OCI-LY1 (cell line): ENCODE measurements at regions not wholly inside any gene's neighbourhood (a gene's known extent, or its start where the extent isn't known, plus 50 kb on each side); places are given as distances from the start of the nearest gene placed in this dataset.

Experiments
- H2AFZ ChIP-seq: fragments of 200-600 bp; sonication (generic), shearing (Covaris generic); 2 replicates; pipeline ENCODE4 v1.6.0; 2014; ENCODE audit warnings: antibody characterized with exemption, mild to moderate bottlenecking, low read length
- H3F3A ChIP-seq: fragments of 200-600 bp; sonication (generic), shearing (Covaris generic); 2 replicates; pipeline ENCODE4 v1.6.0; 2014; ENCODE audit warnings: mild to moderate bottlenecking, antibody characterized with exemption, low read length, moderate library complexity; ENCODE audit not compliant: insufficient read depth
- H3K27ac ChIP-seq: fragments of 200-600 bp; sonication (generic); 2 replicates; pipeline ENCODE4 v1.5.1; 2014; ENCODE audit warnings: low read length, mixed run types, mild to moderate bottlenecking, low read depth; ENCODE audit not compliant: poor library complexity, severe bottlenecking
- H3K27me3 ChIP-seq: fragments of 200-600 bp; sonication (generic); 2 replicates; pipeline ENCODE4 v1.6.0; 2014; ENCODE audit warnings: antibody characterized with exemption, mild to moderate bottlenecking, low read length, moderate library complexity; ENCODE audit not compliant: insufficient read depth
- H3K36me3 ChIP-seq: fragments of 200-600 bp; sonication (generic); 2 replicates; pipeline ENCODE4 v1.6.1; 2014; ENCODE audit warnings: mild to moderate bottlenecking, antibody characterized with exemption, low read length, moderate library complexity, mixed read lengths; ENCODE audit not compliant: insufficient read depth
- H3K4me1 ChIP-seq: fragments of 200-600 bp; sonication (generic); 2 replicates; pipeline ENCODE4 v1.5.1; 2014; ENCODE audit warnings: mild to moderate bottlenecking, low read length, moderate library complexity; ENCODE audit not compliant: insufficient read depth, severe bottlenecking
- H3K4me2 ChIP-seq: fragments of 200-600 bp; sonication (generic), shearing (Covaris generic); 2 replicates; pipeline ENCODE4 v1.6.1; 2014; ENCODE audit warnings: low read length
- H3K4me3 ChIP-seq: fragments of 200-600 bp; sonication (generic); 2 replicates; pipeline ENCODE4 v1.5.1; 2014; ENCODE audit warnings: low read length, low read depth, mild to moderate bottlenecking, mixed read lengths; ENCODE audit not compliant: poor library complexity, severe bottlenecking
- H3K79me2 ChIP-seq: fragments of 200-600 bp; shearing (Covaris generic); 2 replicates; pipeline ENCODE4 v1.6.1; 2016; ENCODE audit warnings: mixed run types, low read length, mixed read lengths; ENCODE audit not compliant: insufficient read depth
- H3K9ac ChIP-seq: fragments of 200-600 bp; sonication (generic), shearing (Covaris generic); 2 replicates; pipeline ENCODE4 v1.6.1; 2014; ENCODE audit warnings: mild to moderate bottlenecking, low read length, mixed read lengths
- H3K9me2 ChIP-seq: fragments of 200-600 bp; sonication (generic), shearing (Covaris generic); 2 replicates; pipeline ENCODE4 v1.6.1; 2014; ENCODE audit warnings: low read depth, mild to moderate bottlenecking, low read length, mixed read lengths
- H3K9me3 ChIP-seq: fragments of 200-600 bp; shearing (Covaris generic); 2 replicates; pipeline ENCODE4 v1.6.1; 2014; ENCODE audit warnings: low read length, mixed read lengths
- H4K20me1 ChIP-seq: fragments of 200-600 bp; sonication (generic), shearing (Covaris generic); 2 replicates; pipeline ENCODE4 v1.6.0; 2016; ENCODE audit warnings: mild to moderate bottlenecking, low read length; ENCODE audit not compliant: insufficient read depth
- CTCF ChIP-seq: fragments of 200-600 bp; sonication (generic), shearing (Covaris generic); IDR thresholded peaks from 2 replicates; pipeline ENCODE4 v1.5.1; 2017; ENCODE audit warnings: mild to moderate bottlenecking, antibody characterized with exemption, low read length, moderate library complexity, mixed read lengths
- EZH2 ChIP-seq: fragments of 200-600 bp; sonication (generic), shearing (Covaris generic); IDR thresholded peaks from 2 replicates; pipeline ENCODE4 v1.8.0; 2017; ENCODE audit warnings: borderline replicate concordance, mixed run types, mild to moderate bottlenecking, antibody characterized with exemption, low read length, moderate library complexity, mixed read lengths

- Histone ChIP-seq H2AFZ (no peak overlapping the region), H3K4me1 (no peaks in the 10 kb centered on the region), H4K20me1 (no peaks in the 10 kb centered on the region), H3K4me3 (no peak overlapping the region), H3K36me3 (no peaks in the 10 kb centered on the region), H3K9me3 (no peaks in the 10 kb centered on the region), H3K27ac (no peak overlapping the region), H3F3A (no peaks in the 10 kb centered on the region), H3K4me2 (no peak overlapping the region), H3K9ac (no peak overlapping the region), H3K9me2 (no peaks in the 10 kb centered on the region), H3K27me3 (no peaks in the 10 kb centered on the region), H3K79me2 (no peaks in the 10 kb centered on the region)
- TF ChIP-seq CTCF (no peak), EZH2 (no peak)
Observed at GRCh38 chr1:208874915-208875314, 630.7 kb upstream of the PLXNA2 start.

GRCh38 chr1:208879022-208879421 is 634.8 kb upstream of the PLXNA2 start:
- no peaks in the 10 kb centered on the region for H3K27me3 ChIP-seq
- no peaks in the 10 kb centered on the region for H3K79me2 ChIP-seq
- H3K9me2 ChIP-seq: no peaks in the 10 kb centered on the region
- H3K36me3 ChIP-seq: no peaks in the 10 kb centered on the region
- TF ChIP-seq EZH2 (no peak), CTCF (no peak)
- no peak overlapping the region for H3K4me2 ChIP-seq
- H3K4me3 ChIP-seq: no peak overlapping the region
- H3F3A ChIP-seq: no peaks in the 10 kb centered on the region
- no peaks in the 10 kb centered on the region for H3K4me1 ChIP-seq
- no peaks in the 10 kb centered on the region for H4K20me1 ChIP-seq
- no peak overlapping the region for H3K9ac ChIP-seq
- H3K9me3 ChIP-seq: no peaks in the 10 kb centered on the region
- no peak overlapping the region for H2AFZ ChIP-seq
- H3K27ac ChIP-seq: no peak overlapping the region

GRCh38 chr1:208880433-208881100 is 636.4 kb upstream of the PLXNA2 start:
- Histone ChIP-seq H4K20me1 (no peaks in the 10 kb centered on the region), H3K4me1 (no peaks in the 10 kb centered on the region)

More at GRCh38 chr1:208880433-208881100, 636.4 kb upstream of the PLXNA2 start:
- no peaks in the 10 kb centered on the region for H3K9me3 ChIP-seq
- TF ChIP-seq EZH2 (no peak), CTCF (no peak)
- H3K9ac ChIP-seq: no peak overlapping the region
- H3K27me3 ChIP-seq: no peaks in the 10 kb centered on the region
- no peaks in the 10 kb centered on the region for H3K36me3 ChIP-seq
- H3K9me2 ChIP-seq: no peaks in the 10 kb centered on the region
- H3F3A ChIP-seq: no peaks in the 10 kb centered on the region
- no peak overlapping the region for H3K4me3 ChIP-seq
- H3K4me2 ChIP-seq: no peak overlapping the region
- H3K27ac ChIP-seq: no peak overlapping the region
- H2AFZ ChIP-seq: no peak overlapping the region
- no peaks in the 10 kb centered on the region for H3K79me2 ChIP-seq
